Colonic mucosa (tissue), 4 donors: ENCODE measurements at regions not wholly inside any gene's neighbourhood (a gene's known extent, or its start where the extent isn't known, plus 50 kb on each side); places are given as distances from the start of the nearest gene placed in this dataset.
"Not testable (repeated sequence)": the region's sequence is repeated elsewhere in the genome, so short reads cannot be mapped to it uniquely, and the experiment has no call there.

Experiments
- DNase-seq: peaks from one replicate; pipeline ENCODE4 v3.0.0-alpha.2; 2020
- H3K27ac ChIP-seq: fragments of 200-600 bp; one replicate; pipeline ENCODE4 v1.8.0; 2021
- H3K27me3 ChIP-seq: fragments of 200-600 bp; one replicate; pipeline ENCODE4 v1.8.0; 2021
- H3K36me3 ChIP-seq: fragments of 200-600 bp; one replicate; pipeline ENCODE4 v1.8.0; 2021
- H3K4me1 ChIP-seq: fragments of 200-600 bp; one replicate; pipeline ENCODE4 v1.8.0; 2021; ENCODE audit warnings: mild to moderate bottlenecking
- H3K4me3 ChIP-seq: fragments of 200-600 bp; one replicate; pipeline ENCODE4 v1.8.0; 2021
- H3K9ac ChIP-seq, 2 donors: one replicate each; pipeline ENCODE4 v1.7.0; 2013; ENCODE audit warnings: control low read depth in 2 of 2, low read depth in 2 of 2, low read length in 2 of 2
- H3K9me3 ChIP-seq: fragments of 200-600 bp; one replicate; pipeline ENCODE4 v1.8.0; 2021
- CTCF ChIP-seq: fragments of 200-600 bp; IDR thresholded peaks from one replicate; pipeline ENCODE4 v1.8.0; 2022; ENCODE audit warnings: antibody characterized with exemption, mild to moderate bottlenecking
- intact Hi-C: fragments of 100-400 bp; cut with DNase I; formaldehyde crosslinking; loops from one replicate; pipeline ENCODE4 v1.14.1; 2022
- donor health status: healthy.
- donor health status: DM: no; HTN: no; CAD: no.
- donor health status: DM: no; HTN: no; CAD: no.

- TF ChIP-seq CTCF: no peak
- Histone ChIP-seq H3K27ac (no peak overlapping the region), H3K4me3 (no peak overlapping the region), H3K36me3 (no peaks in the 10 kb centered on the region), H3K9me3 (no peaks in the 10 kb centered on the region), H3K27me3 (no peaks in the 10 kb centered on the region), H3K9ac (no peak overlapping the region), H3K4me1 (no peaks in the 10 kb centered on the region)
- intact Hi-C loops: no loop called here
- DNase-seq: no peak
Measured at GRCh38 chr6:71088166-71088565, 131.3 kb upstream of the B3GAT2 start.

- intact Hi-C loops: no loop called here
- H3K36me3 ChIP-seq: no peaks in the 10 kb centered on the region
- no peak overlapping the region for H3K4me3 ChIP-seq
- no peaks in the 10 kb centered on the region for H3K27me3 ChIP-seq
- TF ChIP-seq CTCF: no peak
- DNase-seq: no peak
- no peak overlapping the region for H3K9ac ChIP-seq
- H3K9me3 ChIP-seq: no peaks in the 10 kb centered on the region
- no peaks in the 10 kb centered on the region for H3K4me1 ChIP-seq
- H3K27ac ChIP-seq: no peak overlapping the region
Measured at GRCh38 chr6:71090217-71090616, 133.4 kb upstream of the B3GAT2 start.

- Histone ChIP-seq H3K4me1 (no peaks in the 10 kb centered on the region), H3K9ac (no peak overlapping the region), H3K27me3 (no peaks in the 10 kb centered on the region), H3K9me3 (no peaks in the 10 kb centered on the region), H3K4me3 (no peak overlapping the region), H3K36me3 (no peaks in the 10 kb centered on the region), H3K27ac (no peak overlapping the region)
- intact Hi-C loops: no loop called here
- no peak for TF ChIP-seq CTCF
- no peak for DNase-seq
Measured at GRCh38 chr6:71091167-71091566, 134.3 kb upstream of the B3GAT2 start.

GRCh38 chr6:71091956-71092355 lies 135.1 kb upstream of the B3GAT2 start:
- DNase-seq: no peak
- Histone ChIP-seq H3K9me3 (no peaks in the 10 kb centered on the region), H3K9ac (no peak overlapping the region), H3K36me3 (no peaks in the 10 kb centered on the region), H3K4me3 (no peak overlapping the region), H3K27ac (no peak overlapping the region), H3K27me3 (no peaks in the 10 kb centered on the region), H3K4me1 (no peaks in the 10 kb centered on the region)
- no peak for TF ChIP-seq CTCF
- intact Hi-C loops: no loop called here

- H3K27ac ChIP-seq, H3K9ac ChIP-seq, H3K4me3 ChIP-seq, H3K27me3 ChIP-seq, H3K4me1 ChIP-seq, H3K36me3 ChIP-seq, DNase-seq, H3K9me3 ChIP-seq, intact Hi-C loops: not testable (repeated sequence)
Measured at GRCh38 chr6:71097264-71097663, 140.4 kb upstream of the B3GAT2 start.

- no peak overlapping the region for H3K27ac ChIP-seq
- no peak for DNase-seq
- no peaks in the 10 kb centered on the region for H3K4me1 ChIP-seq
- H3K9me3 ChIP-seq: no peaks in the 10 kb centered on the region
- H3K36me3 ChIP-seq: no peaks in the 10 kb centered on the region
- intact Hi-C loops: no loop called here
- no peak overlapping the region for H3K4me3 ChIP-seq
- TF ChIP-seq CTCF: no peak
- H3K27me3 ChIP-seq: no peaks in the 10 kb centered on the region
- H3K9ac ChIP-seq: no peak overlapping the region
Measured at GRCh38 chr6:71099649-71100048, 142.8 kb upstream of the B3GAT2 start.
